ENCODE measurements at regions not wholly inside any gene's neighbourhood (a gene's known extent, or its start where the extent isn't known, plus 50 kb on each side); places are given as distances from the start of the nearest gene placed in this dataset.

DNA sequence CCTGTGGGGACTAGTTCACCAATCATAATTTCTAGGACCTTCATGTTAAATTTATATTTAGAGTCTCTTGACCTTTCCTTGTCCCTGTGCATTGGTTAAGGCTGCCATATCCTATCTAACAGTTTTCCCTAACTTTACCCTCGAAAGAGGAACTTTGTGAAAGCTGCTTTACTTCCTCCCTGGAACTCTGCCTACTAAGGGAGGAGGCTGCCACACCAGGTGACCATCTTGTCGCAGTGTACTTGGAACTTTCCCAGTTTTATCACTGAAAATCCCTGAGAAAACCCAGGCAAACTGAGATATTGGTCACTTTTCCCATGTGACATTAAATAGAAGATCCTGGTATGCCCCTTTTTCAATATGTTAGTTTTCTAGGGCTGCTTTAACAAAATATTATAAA lies 317.6 kb upstream of the TSHZ2 start:
- Histone ChIP-seq H3K36me3 (no peaks in the 10 kb centered on the region), H3K9me3 (no peaks in the 10 kb centered on the region), H3K4me3 (no peak overlapping the region), H3K27ac (no peak overlapping the region), H3K27me3 (replicated peaks; ENCODE audit: insufficient read depth) (no peaks in the 10 kb centered on the region), H3K4me1 (replicated peaks) (no peaks in the 10 kb centered on the region)
- no peak for DNase-seq (ENCODE audit: low spot score)
- 68% methylated on average over 2 of the region's 2 CpGs for WGBS
- TF ChIP-seq POLR2AphosphoS5 (IDR thresholded peaks at IDR 0.05) (no peak), POLR2A (IDR thresholded peaks at IDR 0.05) (no peak)
- intact Hi-C loops (cut with DNase I) = no loop called here

DNA sequence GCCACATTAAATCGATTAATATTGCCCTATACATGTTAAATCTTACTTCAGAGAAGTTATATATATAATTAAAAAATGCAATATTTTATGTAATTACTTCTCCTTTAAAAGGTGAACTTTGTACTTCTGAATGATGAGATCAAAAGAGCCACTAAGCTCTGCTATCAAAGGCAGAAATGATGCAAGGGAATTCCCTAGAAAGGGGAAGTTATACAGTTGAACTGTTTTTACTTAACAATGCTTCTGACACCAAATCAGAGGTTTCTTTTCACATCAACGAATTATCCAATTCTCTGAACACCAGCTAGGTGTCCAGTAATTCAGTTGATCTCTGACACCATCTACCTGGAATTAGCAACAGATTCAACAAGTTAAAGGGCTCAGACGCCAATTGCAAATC lies 319.9 kb upstream of the TSHZ2 start:
- WGBS = 86% methylated on average over 3 of the region's 3 CpGs
- Histone ChIP-seq H3K27ac (no peak overlapping the region), H3K4me3 (no peak overlapping the region), H3K36me3 (no peaks in the 10 kb centered on the region), H3K4me1 (replicated peaks) (no peaks in the 10 kb centered on the region), H3K9me3 (no peaks in the 10 kb centered on the region), H3K27me3 (replicated peaks; ENCODE audit: insufficient read depth) (no peaks in the 10 kb centered on the region)
- intact Hi-C loops (cut with DNase I) = no loop called here
- TF ChIP-seq POLR2AphosphoS5 (IDR thresholded peaks at IDR 0.05) = no peak
- no peak for TF ChIP-seq CTCF (IDR thresholded peaks at IDR 0.05)
- no peak for TF ChIP-seq POLR2A (IDR thresholded peaks at IDR 0.05)
- DNase-seq (ENCODE audit: low spot score) = no peak

DNA sequence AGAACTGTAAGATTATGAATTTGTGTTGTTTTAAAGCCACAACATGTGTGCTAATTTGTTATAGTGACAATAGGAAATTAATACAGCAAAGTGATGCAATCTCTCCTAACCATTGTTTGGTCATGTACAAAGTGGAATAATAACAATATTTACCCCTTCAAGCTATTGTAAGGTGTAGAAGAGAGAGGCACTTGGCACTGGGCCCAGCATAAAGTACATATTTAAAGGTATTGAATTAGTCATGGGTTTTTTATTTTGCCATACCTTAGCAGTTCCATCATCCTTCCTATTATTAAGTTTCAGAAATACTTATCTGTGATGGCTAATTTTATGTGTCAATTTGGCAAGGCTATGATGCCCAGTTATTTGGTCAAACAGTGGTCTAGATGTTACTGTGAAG lies 322.4 kb upstream of the TSHZ2 start:
- no peak overlapping the region for H3K4me3 ChIP-seq
- no peaks in the 10 kb centered on the region for H3K9me3 ChIP-seq
- H3K4me1 ChIP-seq (replicated peaks) = no peaks in the 10 kb centered on the region
- no peaks in the 10 kb centered on the region for H3K27me3 ChIP-seq (replicated peaks; ENCODE audit: insufficient read depth)
- DNase-seq (ENCODE audit: low spot score) = no peak
- H3K27ac ChIP-seq = no peak overlapping the region
- TF ChIP-seq POLR2A (IDR thresholded peaks at IDR 0.05) = no peak
- TF ChIP-seq CTCF (IDR thresholded peaks at IDR 0.05) = no peak
- no peak for TF ChIP-seq POLR2AphosphoS5 (IDR thresholded peaks at IDR 0.05)
- intact Hi-C loops (cut with DNase I) = no loop called here
- H3K36me3 ChIP-seq = no peaks in the 10 kb centered on the region

DNA sequence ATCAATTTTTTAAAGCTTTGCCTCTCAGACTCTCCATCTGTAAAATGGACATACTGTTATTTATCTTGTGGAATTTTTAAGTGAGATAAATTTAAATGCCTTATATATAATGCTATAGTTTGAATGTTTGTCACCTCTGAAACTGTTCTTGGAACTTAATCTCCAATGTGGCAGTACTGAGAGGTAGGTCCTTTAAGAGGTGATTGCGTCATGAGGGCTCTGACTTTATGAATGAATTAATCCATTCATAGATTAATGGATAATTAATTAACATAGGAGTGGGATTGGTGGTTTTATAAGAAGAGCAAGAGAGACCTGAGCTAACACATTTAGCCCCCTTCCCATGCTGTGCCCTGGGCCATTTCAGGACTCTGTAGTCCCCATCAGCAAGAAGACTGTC lies 326.3 kb upstream of the TSHZ2 start:
- TF ChIP-seq POLR2AphosphoS5 (IDR thresholded peaks at IDR 0.05) (no peak), CTCF (IDR thresholded peaks at IDR 0.05) (no peak), POLR2A (IDR thresholded peaks at IDR 0.05) (no peak)
- 97% methylated on average over 1 of the region's 1 CpG for WGBS
- H3K27ac ChIP-seq = no peak overlapping the region
- no peaks in the 10 kb centered on the region for H3K36me3 ChIP-seq
- intact Hi-C loops (cut with DNase I) = no loop called here
- no peaks in the 10 kb centered on the region for H3K4me1 ChIP-seq (replicated peaks)
- H3K27me3 ChIP-seq (replicated peaks; ENCODE audit: insufficient read depth) = no peaks in the 10 kb centered on the region
- H3K4me3 ChIP-seq = no peak overlapping the region
- no peaks in the 10 kb centered on the region for H3K9me3 ChIP-seq
- no peak for DNase-seq (ENCODE audit: low spot score)

GRCh38 chr20:52643034-52643433 lies 329.1 kb upstream of the TSHZ2 start:
- Histone ChIP-seq H3K4me1 (replicated peaks) (no peaks in the 10 kb centered on the region), H3K4me3 (no peak overlapping the region), H3K36me3 (no peaks in the 10 kb centered on the region), H3K9me3 (no peaks in the 10 kb centered on the region), H3K27ac (no peak overlapping the region), H3K27me3 (replicated peaks; ENCODE audit: insufficient read depth) (no peaks in the 10 kb centered on the region)
- no peak for DNase-seq (ENCODE audit: low spot score)
- no peak for TF ChIP-seq CTCF (IDR thresholded peaks at IDR 0.05)
- no peak for TF ChIP-seq POLR2AphosphoS5 (IDR thresholded peaks at IDR 0.05)
- no peak for TF ChIP-seq POLR2A (IDR thresholded peaks at IDR 0.05)
- intact Hi-C loops (cut with DNase I) = no loop called here
- WGBS = 75% methylated on average over 3 of the region's 3 CpGs

Data from prostate gland (tissue), 2 donors.